ENCODE measurements at regions not wholly inside any gene's neighbourhood (a gene's known extent, or its start where the extent isn't known, plus 50 kb on each side); places are given as distances from the start of the nearest gene placed in this dataset.

- ChIA-PET POLR2A (no interaction called here), CTCF (interaction anchor here (0.9 to 10.8 kb wide), 4 partner anchors 14 to 186 kb away, joined by 5 to 208 read pairs (median 138); partner anchors contain the start of gene RAG1), RAD21 (ENCODE audit: unreplicated experiment) (no interaction called here), SMC1A (ENCODE audit: uncharacterized antibody, unreplicated experiment) (interaction anchor here (0.6 to 2.2 kb wide), 3 partner anchors 9 to 223 kb away, joined by 3 to 9 read pairs (median 4); no protein-coding TSS in a partner anchor)
- Histone ChIP-seq H3K9me3 (replicated peaks; ENCODE audit: control insufficient read depth, insufficient read depth, low read length) (no peaks in the 10 kb centered on the region), H3K27ac (ENCODE audit: control insufficient read depth, insufficient read depth) (no peak overlapping the region), H3K4me2 (ENCODE audit: control insufficient read depth, insufficient read depth) (no peak overlapping the region), H3K4me3 (no peak overlapping the region), H3K79me2 (ENCODE audit: control insufficient read depth, insufficient read depth, low read length) (no peaks in the 10 kb centered on the region), H3K27me3 (replicated peaks in 1 of 2; ENCODE audit: control insufficient read depth in 2 of 2, insufficient read depth in 2 of 2, low read length in 1 of 2) (no peaks in the 10 kb centered on the region), H3K36me3 (ENCODE audit: control insufficient read depth in 2 of 2, insufficient read depth in 2 of 2, low read length in 1 of 2) (no peaks in the 10 kb centered on the region), H2AFZ (ENCODE audit: control insufficient read depth, low read depth, low read length) (no peak overlapping the region), H3K4me1 (ENCODE audit: control insufficient read depth, insufficient read depth, low read length) (no peaks in the 10 kb centered on the region), H3K9ac (ENCODE audit: control insufficient read depth, insufficient read depth, low read length) (no peak overlapping the region), H4K20me1 (ENCODE audit: control insufficient read depth, insufficient read depth) (no peaks in the 10 kb centered on the region)
- intact Hi-C loops (cut with micrococcal nuclease; ENCODE audit: unreplicated experiment) (no loop called here), in situ Hi-C loops (cut with MboI) (no loop called here)
- no peak for ATAC-seq
- FAIRE-seq: no peak
- WGBS (ENCODE audit: insufficient coverage, insufficient replicate concordance, low lambda C conversion rate, missing lambda C conversion rate): 17% methylated on average over 4 of the region's 4 CpGs
- TF ChIP-seq, protein P1, sequence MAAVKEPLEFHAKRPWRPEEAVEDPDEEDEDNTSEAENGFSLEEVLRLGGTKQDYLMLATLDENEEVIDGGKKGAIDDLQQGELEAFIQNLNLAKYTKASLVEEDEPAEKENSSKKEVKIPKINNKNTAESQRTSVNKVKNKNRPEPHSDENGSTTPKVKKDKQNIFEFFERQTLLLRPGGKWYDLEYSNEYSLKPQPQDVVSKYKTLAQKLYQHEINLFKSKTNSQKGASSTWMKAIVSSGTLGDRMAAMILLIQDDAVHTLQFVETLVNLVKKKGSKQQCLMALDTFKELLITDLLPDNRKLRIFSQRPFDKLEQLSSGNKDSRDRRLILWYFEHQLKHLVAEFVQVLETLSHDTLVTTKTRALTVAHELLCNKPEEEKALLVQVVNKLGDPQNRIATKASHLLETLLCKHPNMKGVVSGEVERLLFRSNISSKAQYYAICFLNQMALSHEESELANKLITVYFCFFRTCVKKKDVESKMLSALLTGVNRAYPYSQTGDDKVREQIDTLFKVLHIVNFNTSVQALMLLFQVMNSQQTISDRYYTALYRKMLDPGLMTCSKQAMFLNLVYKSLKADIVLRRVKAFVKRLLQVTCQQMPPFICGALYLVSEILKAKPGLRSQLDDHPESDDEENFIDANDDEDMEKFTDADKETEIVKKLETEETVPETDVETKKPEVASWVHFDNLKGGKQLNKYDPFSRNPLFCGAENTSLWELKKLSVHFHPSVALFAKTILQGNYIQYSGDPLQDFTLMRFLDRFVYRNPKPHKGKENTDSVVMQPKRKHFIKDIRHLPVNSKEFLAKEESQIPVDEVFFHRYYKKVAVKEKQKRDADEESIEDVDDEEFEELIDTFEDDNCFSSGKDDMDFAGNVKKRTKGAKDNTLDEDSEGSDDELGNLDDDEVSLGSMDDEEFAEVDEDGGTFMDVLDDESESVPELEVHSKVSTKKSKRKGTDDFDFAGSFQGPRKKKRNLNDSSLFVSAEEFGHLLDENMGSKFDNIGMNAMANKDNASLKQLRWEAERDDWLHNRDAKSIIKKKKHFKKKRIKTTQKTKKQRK (IDR thresholded peaks at IDR 0.05; ENCODE audit: low read depth, low read length): no peak
- TF ChIP-seq, protein P2, sequence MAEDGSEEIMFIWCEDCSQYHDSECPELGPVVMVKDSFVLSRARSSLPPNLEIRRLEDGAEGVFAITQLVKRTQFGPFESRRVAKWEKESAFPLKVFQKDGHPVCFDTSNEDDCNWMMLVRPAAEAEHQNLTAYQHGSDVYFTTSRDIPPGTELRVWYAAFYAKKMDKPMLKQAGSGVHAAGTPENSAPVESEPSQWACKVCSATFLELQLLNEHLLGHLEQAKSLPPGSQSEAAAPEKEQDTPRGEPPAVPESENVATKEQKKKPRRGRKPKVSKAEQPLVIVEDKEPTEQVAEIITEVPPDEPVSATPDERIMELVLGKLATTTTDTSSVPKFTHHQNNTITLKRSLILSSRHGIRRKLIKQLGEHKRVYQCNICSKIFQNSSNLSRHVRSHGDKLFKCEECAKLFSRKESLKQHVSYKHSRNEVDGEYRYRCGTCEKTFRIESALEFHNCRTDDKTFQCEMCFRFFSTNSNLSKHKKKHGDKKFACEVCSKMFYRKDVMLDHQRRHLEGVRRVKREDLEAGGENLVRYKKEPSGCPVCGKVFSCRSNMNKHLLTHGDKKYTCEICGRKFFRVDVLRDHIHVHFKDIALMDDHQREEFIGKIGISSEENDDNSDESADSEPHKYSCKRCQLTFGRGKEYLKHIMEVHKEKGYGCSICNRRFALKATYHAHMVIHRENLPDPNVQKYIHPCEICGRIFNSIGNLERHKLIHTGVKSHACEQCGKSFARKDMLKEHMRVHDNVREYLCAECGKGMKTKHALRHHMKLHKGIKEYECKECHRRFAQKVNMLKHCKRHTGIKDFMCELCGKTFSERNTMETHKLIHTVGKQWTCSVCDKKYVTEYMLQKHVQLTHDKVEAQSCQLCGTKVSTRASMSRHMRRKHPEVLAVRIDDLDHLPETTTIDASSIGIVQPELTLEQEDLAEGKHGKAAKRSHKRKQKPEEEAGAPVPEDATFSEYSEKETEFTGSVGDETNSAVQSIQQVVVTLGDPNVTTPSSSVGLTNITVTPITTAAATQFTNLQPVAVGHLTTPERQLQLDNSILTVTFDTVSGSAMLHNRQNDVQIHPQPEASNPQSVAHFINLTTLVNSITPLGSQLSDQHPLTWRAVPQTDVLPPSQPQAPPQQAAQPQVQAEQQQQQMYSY (CRISPR knock-in tag; IDR thresholded peaks at IDR 0.05): no peak
- TF ChIP-seq USF1 (IDR thresholded peaks at IDR 0.05; ENCODE audit: borderline replicate concordance, extremely low read length, insufficient read depth, low read depth, low read length) (no peak), BHLHE40 (IDR thresholded peaks at IDR 0.05; ENCODE audit: borderline replicate concordance in 1 of 2, low read depth in 2 of 2, low read length in 1 of 2) (no peak), POU2F2 (IDR thresholded peaks at IDR 0.05; ENCODE audit: borderline replicate concordance, low read depth, low read length) (no peak), ZBED1 (IDR thresholded peaks at IDR 0.05; ENCODE audit: borderline replicate concordance) (no peak), NKRF (conservative IDR thresholded peaks at IDR 0.05) (no peak), E4F1 (IDR thresholded peaks at IDR 0.05; ENCODE audit: borderline replicate concordance, partially characterized antibody) (no peak)
- DNase-seq (ENCODE audit: low read depth, low spot score): no peak
- no TSS peak for BruUV-seq (replicated peaks)
Observed at GRCh38 chr11:36751335-36751781, 153.3 kb upstream of the RAG2 start.

All from GM12878 (cell line).